ENCODE measurements at regions not wholly inside any gene's neighbourhood (a gene's known extent, or its start where the extent isn't known, plus 50 kb on each side); places are given as distances from the start of the nearest gene placed in this dataset.
"Not testable (repeated sequence)": the region's sequence is repeated elsewhere in the genome, so short reads cannot be mapped to it uniquely, and the experiment has no call there.

DNA sequence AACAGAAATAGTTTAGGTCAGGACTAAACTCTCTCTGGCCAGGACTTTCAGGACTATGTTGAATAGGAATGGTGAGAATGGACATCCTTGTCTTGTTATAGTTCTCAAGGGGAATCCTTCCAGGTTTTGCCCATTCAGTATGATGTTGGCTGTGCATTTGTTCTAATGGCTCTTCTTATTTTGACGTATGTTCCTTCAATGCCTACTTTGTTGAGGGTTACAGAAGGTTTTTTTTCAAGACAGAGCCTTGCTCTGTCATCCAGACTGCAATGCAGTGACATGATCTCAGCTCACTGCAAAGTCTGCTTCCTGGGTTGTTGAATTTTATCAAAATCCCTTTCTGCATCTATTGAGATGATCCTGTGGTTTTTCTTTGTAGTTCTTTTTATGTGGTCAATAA, 79.5 kb upstream of the NID2 start:
- no peak overlapping the region for H3K4me3 ChIP-seq (replicated peaks in 1 of 2; ENCODE audit: low read depth in 2 of 2, low read length in 2 of 2)
- DNase-seq (ENCODE audit: low read depth in 2 of 2), result no peak
- TF ChIP-seq, protein P1, sequence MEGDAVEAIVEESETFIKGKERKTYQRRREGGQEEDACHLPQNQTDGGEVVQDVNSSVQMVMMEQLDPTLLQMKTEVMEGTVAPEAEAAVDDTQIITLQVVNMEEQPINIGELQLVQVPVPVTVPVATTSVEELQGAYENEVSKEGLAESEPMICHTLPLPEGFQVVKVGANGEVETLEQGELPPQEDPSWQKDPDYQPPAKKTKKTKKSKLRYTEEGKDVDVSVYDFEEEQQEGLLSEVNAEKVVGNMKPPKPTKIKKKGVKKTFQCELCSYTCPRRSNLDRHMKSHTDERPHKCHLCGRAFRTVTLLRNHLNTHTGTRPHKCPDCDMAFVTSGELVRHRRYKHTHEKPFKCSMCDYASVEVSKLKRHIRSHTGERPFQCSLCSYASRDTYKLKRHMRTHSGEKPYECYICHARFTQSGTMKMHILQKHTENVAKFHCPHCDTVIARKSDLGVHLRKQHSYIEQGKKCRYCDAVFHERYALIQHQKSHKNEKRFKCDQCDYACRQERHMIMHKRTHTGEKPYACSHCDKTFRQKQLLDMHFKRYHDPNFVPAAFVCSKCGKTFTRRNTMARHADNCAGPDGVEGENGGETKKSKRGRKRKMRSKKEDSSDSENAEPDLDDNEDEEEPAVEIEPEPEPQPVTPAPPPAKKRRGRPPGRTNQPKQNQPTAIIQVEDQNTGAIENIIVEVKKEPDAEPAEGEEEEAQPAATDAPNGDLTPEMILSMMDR (IDR thresholded peaks at IDR 0.05; ENCODE audit: low read depth, low read length), result no peak

- peak in 1 of 2 donors; percentile 34 for DNase-seq (ENCODE audit: low read depth in 2 of 2)
- TF ChIP-seq, protein P1 (IDR thresholded peaks at IDR 0.05; ENCODE audit: low read depth, low read length), result peak; percentile 42
- no peak overlapping the region for H3K4me3 ChIP-seq (replicated peaks in 1 of 2; ENCODE audit: low read depth in 2 of 2, low read length in 2 of 2)
Measured at GRCh38 chr14:52146504-52146903, 77.6 kb upstream of the NID2 start.

DNA sequence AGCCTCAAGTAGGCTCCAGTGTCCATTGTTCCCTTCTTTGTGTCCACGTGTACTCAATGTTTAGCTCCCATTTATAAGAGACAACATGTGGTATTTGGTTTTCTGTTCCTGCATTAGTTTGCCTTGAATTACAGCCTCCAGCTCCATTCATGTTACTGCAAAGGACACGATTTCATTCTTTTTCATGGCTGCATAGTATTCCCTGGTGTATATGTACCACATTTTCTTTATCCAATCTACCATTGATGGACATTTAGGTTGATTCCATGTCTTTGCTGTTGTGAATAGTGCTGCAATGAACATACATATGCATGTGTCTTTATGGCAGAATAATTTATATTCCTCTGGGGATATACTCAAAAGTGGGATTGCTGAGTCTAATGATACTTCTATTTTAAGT, 75.2 kb upstream of the NID2 start:
- not testable (repeated sequence) for H3K4me3 ChIP-seq (replicated peaks in 1 of 2; ENCODE audit: low read depth in 2 of 2, low read length in 2 of 2); DNase-seq (ENCODE audit: low read depth in 2 of 2)

GRCh38 chr14:52142504-52142903, 73.6 kb upstream of the NID2 start:
- DNase-seq (ENCODE audit: low read depth in 2 of 2), result no peak
- TF ChIP-seq, protein P1 (IDR thresholded peaks at IDR 0.05; ENCODE audit: low read depth, low read length), result no peak
- no peak overlapping the region for H3K4me3 ChIP-seq (replicated peaks in 1 of 2; ENCODE audit: low read depth in 2 of 2, low read length in 2 of 2)

- TF ChIP-seq, protein P1 (IDR thresholded peaks at IDR 0.05; ENCODE audit: low read depth, low read length), result peak; percentile 69
- no peak overlapping the region for H3K4me3 ChIP-seq (replicated peaks in 1 of 2; ENCODE audit: low read depth in 2 of 2, low read length in 2 of 2)
- peak; percentile 98 to 99 for DNase-seq (ENCODE audit: low read depth in 2 of 2)
Measured at GRCh38 chr14:52131640-52132320, 62.9 kb upstream of the NID2 start.

GRCh38 chr14:52129721-52130120, 60.9 kb upstream of the NID2 start:
- TF ChIP-seq, protein P1 (IDR thresholded peaks at IDR 0.05; ENCODE audit: low read depth, low read length), result no peak
- H3K4me3 ChIP-seq (replicated peaks in 1 of 2; ENCODE audit: low read depth in 2 of 2, low read length in 2 of 2), result no peak overlapping the region
- DNase-seq (ENCODE audit: low read depth in 2 of 2), result peak in 1 of 2 donors; percentile 42

DNA sequence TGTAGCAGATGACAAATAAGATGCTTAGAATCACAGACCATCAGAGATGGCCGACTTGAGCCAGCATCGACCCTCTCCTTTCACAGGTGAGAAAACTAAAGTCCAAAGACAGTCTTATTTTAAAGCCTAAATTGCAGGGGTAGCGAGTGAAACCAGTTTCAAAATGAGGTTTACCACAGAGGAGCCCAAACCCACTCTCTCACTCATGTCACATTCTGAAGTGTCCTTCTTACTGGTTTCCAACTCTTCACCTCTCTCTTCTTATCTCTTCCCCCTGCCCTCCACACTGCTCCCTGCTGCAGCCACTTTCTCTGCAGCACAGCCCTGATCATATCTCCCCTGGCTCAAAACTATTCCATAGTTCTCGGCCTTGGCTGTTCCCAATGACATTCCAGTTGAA, 57.0 kb upstream of the NID2 start:
- no peak for DNase-seq (ENCODE audit: low read depth in 2 of 2)
- TF ChIP-seq, protein P1 (IDR thresholded peaks at IDR 0.05; ENCODE audit: low read depth, low read length), result no peak
- no peak overlapping the region for H3K4me3 ChIP-seq (replicated peaks in 1 of 2; ENCODE audit: low read depth in 2 of 2, low read length in 2 of 2)

All from cardiac fibroblast (primary cell).